Loucy (cell line): ENCODE measurements at regions not wholly inside any gene's neighbourhood (a gene's known extent, or its start where the extent isn't known, plus 50 kb on each side); places are given as distances from the start of the nearest gene placed in this dataset.

ENCODE experiments used
- H2AFZ ChIP-seq: fragments of 200-600 bp; sonication (generic); 2 replicates; pipeline ENCODE4 v1.6.0; 2016; ENCODE audit warnings: antibody characterized with exemption, mild to moderate bottlenecking, low read length, moderate library complexity
- H3F3A ChIP-seq: fragments of 200-600 bp; 2 replicates; pipeline ENCODE4 v1.6.0; 2016; ENCODE audit warnings: antibody characterized with exemption, low read depth, mild to moderate bottlenecking
- H3K27me3 ChIP-seq: fragments of 200-600 bp; sonication (generic); 2 replicates; pipeline ENCODE4 v1.6.1; 2014; ENCODE audit warnings: low read length, mild to moderate bottlenecking; ENCODE audit not compliant: insufficient read depth, poor library complexity, severe bottlenecking
- H3K36me3 ChIP-seq: fragments of 200-600 bp; sonication (generic); 2 replicates; pipeline ENCODE4 v1.6.1; 2016; ENCODE audit warnings: low read length; ENCODE audit not compliant: insufficient read depth
- H3K4me1 ChIP-seq: fragments of 200-600 bp; sonication (generic); 2 replicates; pipeline ENCODE4 v1.5.1; 2014; ENCODE audit warnings: low read length, mild to moderate bottlenecking; ENCODE audit not compliant: insufficient read depth, poor library complexity, severe bottlenecking
- H3K4me2 ChIP-seq: fragments of 200-600 bp; sonication (generic); 2 replicates; pipeline ENCODE4 v1.6.0; 2014; ENCODE audit warnings: antibody characterized with exemption, low read length, low read depth, mild to moderate bottlenecking; ENCODE audit not compliant: poor library complexity, severe bottlenecking
- H3K4me3 ChIP-seq: fragments of 200-600 bp; sonication (generic); 2 replicates; pipeline ENCODE4 v1.5.1; 2014; ENCODE audit warnings: low read length, mild to moderate bottlenecking, mixed read lengths; ENCODE audit not compliant: poor library complexity, severe bottlenecking
- H3K79me2 ChIP-seq: fragments of 200-600 bp; sonication (generic); 2 replicates; pipeline ENCODE4 v1.6.1; 2014; ENCODE audit warnings: low read length; ENCODE audit not compliant: insufficient read depth
- H3K9ac ChIP-seq: fragments of 200-600 bp; sonication (generic); 2 replicates; pipeline ENCODE4 v1.6.0; 2014; ENCODE audit warnings: mild to moderate bottlenecking, low read depth, low read length, moderate library complexity; ENCODE audit not compliant: poor library complexity, severe bottlenecking
- H3K9me2 ChIP-seq: fragments of 200-600 bp; sonication (generic); replicated peaks from 2 replicates; pipeline ENCODE4 v1.6.1; 2016; ENCODE audit warnings: low read depth, low read length, mixed read lengths
- H3K9me3 ChIP-seq: fragments of 200-600 bp; sonication (generic); 2 replicates; pipeline ENCODE4 v1.6.1; 2014; ENCODE audit warnings: mild to moderate bottlenecking, antibody characterized with exemption, low read length, low read depth; ENCODE audit not compliant: insufficient read depth
- H4K20me1 ChIP-seq: fragments of 200-600 bp; sonication (generic); 2 replicates; pipeline ENCODE4 v1.6.0; 2014; ENCODE audit warnings: antibody characterized with exemption, low read length, mild to moderate bottlenecking; ENCODE audit not compliant: insufficient read depth, poor library complexity, severe bottlenecking
- CTCF ChIP-seq: fragments of 200-600 bp; sonication (generic); conservative IDR thresholded peaks from 2 replicates; pipeline ENCODE4 v1.5.1; 2014; ENCODE audit warnings: mild to moderate bottlenecking, antibody characterized with exemption, low read length
- EZH2phosphoT487 ChIP-seq: fragments of 200-600 bp; IDR thresholded peaks from 2 replicates; pipeline ENCODE4 v1.6.1; 2018; ENCODE audit warnings: antibody characterized with exemption, mild to moderate bottlenecking, moderate library complexity, borderline replicate concordance

- Histone ChIP-seq H3K4me1 (no peaks in the 10 kb centered on the region), H3K9me3 (no peaks in the 10 kb centered on the region), H3K9ac (no peak overlapping the region), H3K27me3 (no peaks in the 10 kb centered on the region), H2AFZ (no peak overlapping the region), H3K4me3 (no peak overlapping the region), H3K9me2 (no peaks in the 10 kb centered on the region), H4K20me1 (no peaks in the 10 kb centered on the region), H3K79me2 (no peaks in the 10 kb centered on the region), H3K4me2 (no peak overlapping the region), H3F3A (no peaks in the 10 kb centered on the region), H3K36me3 (no peaks in the 10 kb centered on the region)
- TF ChIP-seq CTCF (no peak), EZH2phosphoT487 (no peak)
These were observed 417.8 kb downstream of the EFNB2 start for GRCh38 chr13:106117640-106118039.

- H4K20me1 ChIP-seq, result no peaks in the 10 kb centered on the region
- no peak overlapping the region for H2AFZ ChIP-seq
- H3K79me2 ChIP-seq, result no peaks in the 10 kb centered on the region
- H3K36me3 ChIP-seq, result no peaks in the 10 kb centered on the region
- no peaks in the 10 kb centered on the region for H3F3A ChIP-seq
- no peak overlapping the region for H3K4me2 ChIP-seq
- TF ChIP-seq EZH2phosphoT487, result no peak
- no peak for TF ChIP-seq CTCF
- no peaks in the 10 kb centered on the region for H3K27me3 ChIP-seq
- H3K9me3 ChIP-seq, result no peaks in the 10 kb centered on the region
- H3K9me2 ChIP-seq, result no peaks in the 10 kb centered on the region
- H3K9ac ChIP-seq, result no peak overlapping the region
- H3K4me3 ChIP-seq, result no peak overlapping the region
- no peaks in the 10 kb centered on the region for H3K4me1 ChIP-seq
These were observed 418.4 kb downstream of the EFNB2 start for GRCh38 chr13:106117035-106117434.

DNA sequence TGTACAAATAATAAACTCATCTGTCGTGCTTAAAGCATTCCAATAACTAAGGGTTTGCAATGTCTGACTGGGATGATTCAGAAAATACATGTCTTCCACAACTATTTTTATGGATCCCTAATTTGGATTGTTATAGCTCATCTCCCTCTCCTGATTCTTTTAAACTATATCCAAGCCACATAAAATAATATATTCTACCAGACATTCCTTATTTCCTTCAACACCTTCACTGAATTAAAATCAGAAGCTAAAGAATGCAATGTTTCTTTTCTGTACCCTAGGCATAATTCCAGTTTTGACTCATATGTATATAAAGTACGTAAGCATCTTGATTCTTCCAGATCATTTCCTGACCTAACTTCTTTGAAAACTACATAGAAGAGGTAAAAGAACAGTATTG, 420.4 kb downstream of the EFNB2 start:
- no peaks in the 10 kb centered on the region for H3K9me2 ChIP-seq
- no peaks in the 10 kb centered on the region for H3K36me3 ChIP-seq
- H3F3A ChIP-seq, result no peaks in the 10 kb centered on the region
- H3K79me2 ChIP-seq, result no peaks in the 10 kb centered on the region
- no peak overlapping the region for H3K9ac ChIP-seq
- TF ChIP-seq EZH2phosphoT487 (no peak), CTCF (no peak)
- H3K27me3 ChIP-seq, result no peaks in the 10 kb centered on the region
- H3K4me3 ChIP-seq, result no peak overlapping the region
- H3K9me3 ChIP-seq, result no peaks in the 10 kb centered on the region
- H2AFZ ChIP-seq, result no peak overlapping the region
- no peaks in the 10 kb centered on the region for H3K4me1 ChIP-seq
- H3K4me2 ChIP-seq, result no peak overlapping the region
- no peaks in the 10 kb centered on the region for H4K20me1 ChIP-seq
